HCT116 (cell line): ENCODE measurements at regions not wholly inside any gene's neighbourhood (a gene's known extent, or its start where the extent isn't known, plus 50 kb on each side); places are given as distances from the start of the nearest gene placed in this dataset.

Source experiments
- ATAC-seq: fragments of 200-7000 bp; cut with Tn5 transposase; 2 replicates; pipeline ENCODE4 v1.9.1; 2020; ENCODE audit warnings: mild to moderate bottlenecking, moderate library complexity
- BruUV-seq: library from RNA; stranded (reverse); fragments of 400-500 nt; replicated peaks from 2 replicates; lab custom pipeline; 2021; lab: Mats Ljungman, UMichigan
- CTCF ChIA-PET: fragments of 300-600 bp; sonication (Branson Sonifier 250); formaldehyde crosslinking; loops from one replicate; lab custom pipeline; 2021; ENCODE audit warnings: antibody characterized with exemption; lab: Charles Lee
- POLR2A ChIA-PET: fragments of 300-600, 350-600 bp; sonication (Branson Sonifier 250); formaldehyde crosslinking; loops from one replicate; lab custom pipeline; 2021; ENCODE audit warnings: antibody characterized with exemption; lab: Charles Lee
- RAD21 ChIA-PET, 2 experiments: fragments of 300-600 bp; sonication (Branson Sonifier 250); formaldehyde crosslinking; loops; one replicate each; lab custom pipeline; 2023; ENCODE audit warnings: low total read pairs in 2 of 2; ENCODE audit not compliant: uncharacterized antibody in 2 of 2, unreplicated experiment in 2 of 2, low non-redundant PET in 1 of 2; lab: Charles Lee
- DNase-seq: peaks from one replicate; pipeline ENCODE4 v3.0.0-alpha.2; 2010; ENCODE audit warnings: low read depth, low spot score
- H2AFZ ChIP-seq: fragments of 200-600 bp; shearing (Covaris generic), sonication (generic); 2 replicates; pipeline ENCODE4 v1.6.1; 2017; ENCODE audit warnings: low read depth, mixed run types, mixed read lengths, antibody characterized with exemption, low read length; ENCODE audit not compliant: poor library complexity, severe bottlenecking
- H3K27ac ChIP-seq: 2 replicates; pipeline ENCODE4 v1.5.1; 2012; ENCODE audit warnings: low read depth, low read length
- H3K27me3 ChIP-seq: fragments of 200-600 bp; sonication (generic); 2 replicates; pipeline ENCODE4 v1.6.1; 2016; ENCODE audit warnings: mixed run types, low read length, mixed read lengths; ENCODE audit not compliant: insufficient read depth
- H3K36me3 ChIP-seq, 2 experiments: fragments of 200-500 bp in 1 of 2; fragments of 200-600 bp in 1 of 2; sonication (Bioruptor generic) in 1 of 2; sonication (generic) in 1 of 2; 2 replicates each; pipeline versions ENCODE4 v1.5.1 to v1.6.1; 2014 to 2016; ENCODE audit warnings: low read length in 2 of 2, inconsistent platforms in 1 of 2, mixed read lengths in 1 of 2, mixed run types in 1 of 2; ENCODE audit not compliant: insufficient read depth in 2 of 2, control insufficient read depth in 1 of 2
- H3K4me1 ChIP-seq, 2 experiments: fragments of 200-600 bp in 1 of 2; sonication (generic) in 1 of 2; 2 replicates each; pipeline versions ENCODE4 v1.5.1 to v1.6.1; 2012 to 2017; ENCODE audit warnings: low read length in 2 of 2, inconsistent platforms in 1 of 2, mild to moderate bottlenecking in 1 of 2, mixed read lengths in 1 of 2, mixed run types in 1 of 2, moderate library complexity in 1 of 2; ENCODE audit not compliant: insufficient read depth in 2 of 2, control insufficient read depth in 1 of 2
- H3K4me2 ChIP-seq: fragments of 200-600 bp; sonication (generic); 2 replicates; pipeline ENCODE4 v1.6.1; 2017; ENCODE audit warnings: mixed run types, low read length, mixed read lengths
- H3K4me3 ChIP-seq, 2 experiments: fragments of 200-600 bp in 1 of 2; sonication (generic) in 1 of 2; replicated peaks in 1 of 2; 2 replicates each; pipeline ENCODE4 v1.5.1; 2011 to 2016; ENCODE audit warnings: low read length in 2 of 2, control low read depth in 1 of 2, low read depth in 1 of 2, mild to moderate bottlenecking in 1 of 2, mixed read lengths in 1 of 2, mixed run types in 1 of 2
- H3K79me2 ChIP-seq: fragments of 200-600 bp; sonication (generic); 2 replicates; pipeline ENCODE4 v1.6.1; 2017; ENCODE audit warnings: mild to moderate bottlenecking, mixed run types, low read length, moderate library complexity, mixed read lengths; ENCODE audit not compliant: insufficient read depth
- H3K9ac ChIP-seq: fragments of 200-600 bp; sonication (generic); 2 replicates; pipeline ENCODE4 v1.6.1; 2016; ENCODE audit warnings: low read length, mixed read lengths
- H3K9me2 ChIP-seq: fragments of 200-600 bp; sonication (generic), shearing (Covaris generic); 2 replicates; pipeline ENCODE4 v1.6.1; 2017; ENCODE audit warnings: mixed run types, mild to moderate bottlenecking, moderate library complexity; ENCODE audit not compliant: insufficient read depth
- H3K9me3 ChIP-seq, 2 experiments: fragments of 200-500 bp in 1 of 2; fragments of 200-600 bp in 1 of 2; sonication (Bioruptor generic) in 1 of 2; sonication (generic) in 1 of 2; 2 replicates each; pipeline ENCODE4 v1.6.1; 2014 to 2017; ENCODE audit warnings: low read length in 2 of 2, mixed read lengths in 2 of 2, inconsistent platforms in 1 of 2, low read depth in 1 of 2, mild to moderate bottlenecking in 1 of 2, mixed run types in 1 of 2, moderate library complexity in 1 of 2; ENCODE audit not compliant: control insufficient read depth in 1 of 2, insufficient read depth in 1 of 2
- H4K20me1 ChIP-seq: fragments of 200-600 bp; sonication (generic), shearing (Covaris generic); 2 replicates; pipeline ENCODE4 v1.6.1; 2017; ENCODE audit warnings: mixed run types, mild to moderate bottlenecking, moderate library complexity; ENCODE audit not compliant: insufficient read depth
- EZH2phosphoT487 ChIP-seq: fragments of 200-600 bp; IDR thresholded peaks from 2 replicates; pipeline ENCODE4 v1.6.1; 2018; ENCODE audit warnings: antibody characterized with exemption, borderline replicate concordance
- RAD21 ChIP-seq: IDR thresholded peaks from 2 replicates; pipeline ENCODE4 v1.6.1; 2012; ENCODE audit warnings: low read depth, mild to moderate bottlenecking
- SP1 ChIP-seq: IDR thresholded peaks from 2 replicates; pipeline ENCODE4 v1.6.1; 2012; ENCODE audit warnings: low read depth
- SRF ChIP-seq: IDR thresholded peaks from 2 replicates; pipeline ENCODE4 v1.6.1; 2012; ENCODE audit warnings: low read depth
- TCF7L2 ChIP-seq: IDR thresholded peaks from 2 replicates; pipeline ENCODE4 v1.7.0; 2011; ENCODE audit warnings: borderline replicate concordance, inconsistent platforms; ENCODE audit not compliant: insufficient read depth, insufficient read length; ENCODE audit errors: extremely low read depth
- ZFX ChIP-seq: fragments of 450-650 bp; IDR thresholded peaks from 2 replicates; pipeline ENCODE4 v1.6.1; 2017
- intact Hi-C: fragments of 100-400 bp; cut with micrococcal nuclease; formaldehyde crosslinking; loops from 2 replicates; pipeline ENCODE4 v1.10.0; 2022
- TF ChIP-seq, protein P1 (sequence below), 3 experiments: fragments of 200-600 bp in 1 of 3; sonication (generic) in 1 of 3; IDR thresholded peaks in 2 of 3; conservative IDR thresholded peaks in 1 of 3; 2 replicates each; pipeline ENCODE4 v1.5.1; 2012 to 2017; ENCODE audit warnings: low read depth in 2 of 3, low read length in 2 of 3, antibody characterized with exemption in 1 of 3, borderline replicate concordance in 1 of 3, control low read depth in 1 of 3, mild to moderate bottlenecking in 1 of 3, mixed read lengths in 1 of 3, mixed run types in 1 of 3, moderate library complexity in 1 of 3; ENCODE audit not compliant: insufficient read depth in 1 of 3
- TF ChIP-seq, protein P2 (sequence below): IDR thresholded peaks from 2 replicates; pipeline ENCODE4 v1.6.1; 2012
- TF ChIP-seq, protein P3 (sequence below): IDR thresholded peaks from 2 replicates; pipeline ENCODE4 v1.6.1; 2012; ENCODE audit warnings: low read depth

DNA sequence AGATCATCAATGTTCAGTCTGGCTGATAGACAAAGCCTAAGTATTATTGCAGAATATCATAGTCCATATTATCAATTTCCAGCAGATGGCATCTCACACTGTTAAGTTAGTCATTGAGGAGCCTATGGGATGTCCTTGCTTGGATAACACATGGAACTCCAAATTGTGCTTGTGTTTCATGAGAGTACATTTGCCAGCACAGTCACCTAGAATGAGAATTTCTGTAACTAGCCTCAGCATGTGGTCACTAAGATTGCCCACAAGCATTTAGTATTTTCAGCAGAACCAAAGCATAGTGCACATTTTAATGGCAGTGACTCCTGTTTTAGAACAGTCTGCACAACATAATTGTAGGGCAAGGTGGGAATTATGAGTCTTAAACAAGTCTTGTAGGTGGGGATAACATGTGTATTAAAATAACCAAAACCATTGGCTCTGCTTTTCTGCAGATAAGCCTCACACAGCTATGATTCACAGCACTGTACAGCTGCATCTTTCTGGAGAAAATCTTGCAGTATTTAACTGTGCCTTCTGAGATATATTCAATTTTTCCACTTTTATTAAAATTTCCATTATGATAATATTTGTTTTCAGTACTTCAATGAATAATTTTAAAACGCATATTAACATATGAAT is 882.8 kb upstream of the SOX9 start:
- H3K4me2 ChIP-seq, result no peak overlapping the region
- DNase-seq, result peak; percentile 57
- TF ChIP-seq RAD21, result peak; percentile 89
- no peak for TF ChIP-seq SRF
- TF ChIP-seq, protein P1, sequence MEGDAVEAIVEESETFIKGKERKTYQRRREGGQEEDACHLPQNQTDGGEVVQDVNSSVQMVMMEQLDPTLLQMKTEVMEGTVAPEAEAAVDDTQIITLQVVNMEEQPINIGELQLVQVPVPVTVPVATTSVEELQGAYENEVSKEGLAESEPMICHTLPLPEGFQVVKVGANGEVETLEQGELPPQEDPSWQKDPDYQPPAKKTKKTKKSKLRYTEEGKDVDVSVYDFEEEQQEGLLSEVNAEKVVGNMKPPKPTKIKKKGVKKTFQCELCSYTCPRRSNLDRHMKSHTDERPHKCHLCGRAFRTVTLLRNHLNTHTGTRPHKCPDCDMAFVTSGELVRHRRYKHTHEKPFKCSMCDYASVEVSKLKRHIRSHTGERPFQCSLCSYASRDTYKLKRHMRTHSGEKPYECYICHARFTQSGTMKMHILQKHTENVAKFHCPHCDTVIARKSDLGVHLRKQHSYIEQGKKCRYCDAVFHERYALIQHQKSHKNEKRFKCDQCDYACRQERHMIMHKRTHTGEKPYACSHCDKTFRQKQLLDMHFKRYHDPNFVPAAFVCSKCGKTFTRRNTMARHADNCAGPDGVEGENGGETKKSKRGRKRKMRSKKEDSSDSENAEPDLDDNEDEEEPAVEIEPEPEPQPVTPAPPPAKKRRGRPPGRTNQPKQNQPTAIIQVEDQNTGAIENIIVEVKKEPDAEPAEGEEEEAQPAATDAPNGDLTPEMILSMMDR (IDR thresholded peaks at IDR 0.05 in 2 of 3, conservative IDR thresholded peaks at IDR 0.05 in 1 of 3; ENCODE audit: borderline replicate concordance in 1 of 3, insufficient read depth in 1 of 3, low read depth in 2 of 3, low read length in 2 of 3), result peak; percentile 38 to 66 (median 64)
- TF ChIP-seq TCF7L2, result no peak
- TF ChIP-seq, protein P2, sequence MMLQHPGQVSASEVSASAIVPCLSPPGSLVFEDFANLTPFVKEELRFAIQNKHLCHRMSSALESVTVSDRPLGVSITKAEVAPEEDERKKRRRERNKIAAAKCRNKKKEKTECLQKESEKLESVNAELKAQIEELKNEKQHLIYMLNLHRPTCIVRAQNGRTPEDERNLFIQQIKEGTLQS, result no peak
- TF ChIP-seq SP1, result no peak
- no peak for TF ChIP-seq ZFX
- TF ChIP-seq, protein P3, sequence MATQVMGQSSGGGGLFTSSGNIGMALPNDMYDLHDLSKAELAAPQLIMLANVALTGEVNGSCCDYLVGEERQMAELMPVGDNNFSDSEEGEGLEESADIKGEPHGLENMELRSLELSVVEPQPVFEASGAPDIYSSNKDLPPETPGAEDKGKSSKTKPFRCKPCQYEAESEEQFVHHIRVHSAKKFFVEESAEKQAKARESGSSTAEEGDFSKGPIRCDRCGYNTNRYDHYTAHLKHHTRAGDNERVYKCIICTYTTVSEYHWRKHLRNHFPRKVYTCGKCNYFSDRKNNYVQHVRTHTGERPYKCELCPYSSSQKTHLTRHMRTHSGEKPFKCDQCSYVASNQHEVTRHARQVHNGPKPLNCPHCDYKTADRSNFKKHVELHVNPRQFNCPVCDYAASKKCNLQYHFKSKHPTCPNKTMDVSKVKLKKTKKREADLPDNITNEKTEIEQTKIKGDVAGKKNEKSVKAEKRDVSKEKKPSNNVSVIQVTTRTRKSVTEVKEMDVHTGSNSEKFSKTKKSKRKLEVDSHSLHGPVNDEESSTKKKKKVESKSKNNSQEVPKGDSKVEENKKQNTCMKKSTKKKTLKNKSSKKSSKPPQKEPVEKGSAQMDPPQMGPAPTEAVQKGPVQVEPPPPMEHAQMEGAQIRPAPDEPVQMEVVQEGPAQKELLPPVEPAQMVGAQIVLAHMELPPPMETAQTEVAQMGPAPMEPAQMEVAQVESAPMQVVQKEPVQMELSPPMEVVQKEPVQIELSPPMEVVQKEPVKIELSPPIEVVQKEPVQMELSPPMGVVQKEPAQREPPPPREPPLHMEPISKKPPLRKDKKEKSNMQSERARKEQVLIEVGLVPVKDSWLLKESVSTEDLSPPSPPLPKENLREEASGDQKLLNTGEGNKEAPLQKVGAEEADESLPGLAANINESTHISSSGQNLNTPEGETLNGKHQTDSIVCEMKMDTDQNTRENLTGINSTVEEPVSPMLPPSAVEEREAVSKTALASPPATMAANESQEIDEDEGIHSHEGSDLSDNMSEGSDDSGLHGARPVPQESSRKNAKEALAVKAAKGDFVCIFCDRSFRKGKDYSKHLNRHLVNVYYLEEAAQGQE, result no peak
- no peak for TF ChIP-seq EZH2phosphoT487

More for the DNA sequence above, 882.8 kb upstream of the SOX9 start:
- peak; percentile 96 for ATAC-seq
- H4K20me1 ChIP-seq, result no peaks in the 10 kb centered on the region
- no peaks in the 10 kb centered on the region for H3K4me1 ChIP-seq
- no peak overlapping the region for H3K27ac ChIP-seq
- peak overlapping the region; percentile 39 for H2AFZ ChIP-seq
- H3K27me3 ChIP-seq, result no peaks in the 10 kb centered on the region
- H3K4me3 ChIP-seq, result no peak overlapping the region
- no peaks in the 10 kb centered on the region for H3K9me3 ChIP-seq
- H3K36me3 ChIP-seq, result no peaks in the 10 kb centered on the region
- CTCF ChIA-PET, result interaction anchor here (2.7 kb wide), 1 partner anchor 223 kb away, joined by 15 read pairs; no protein-coding TSS in a partner anchor
- RAD21 ChIA-PET, result interaction anchor here in 1 of 2 experiments (1.1 kb wide), 1 partner anchor 223 kb away, joined by 4 read pairs; no protein-coding TSS in a partner anchor
- POLR2A ChIA-PET, result interaction anchor here (1.6 kb wide), 1 partner anchor 883 kb away, joined by 3 read pairs; the partner anchor contains the start of gene SOX9
- BruUV-seq, result no TSS peak
- intact Hi-C loops, result loop anchor here (1.0 to 10.0 kb wide), 6 partner anchors 223 to 1303 kb away; no protein-coding TSS in a partner anchor
- H3K9ac ChIP-seq, result no peak overlapping the region
- H3K9me2 ChIP-seq, result 0 out of 2 replicates have a peak, but pooled peaks cover 5% of the 10 kb centered on the region
- H3K79me2 ChIP-seq, result no peaks in the 10 kb centered on the region
